SHP77 treated with DMSO at 0.1 percent for 48 hours (cell line): ENCODE measurements at regions not wholly inside any gene's neighbourhood (a gene's known extent, or its start where the extent isn't known, plus 50 kb on each side); places are given as distances from the start of the nearest gene placed in this dataset.
"Not testable (repeated sequence)": the region's sequence is repeated elsewhere in the genome, so short reads cannot be mapped to it uniquely, and the experiment has no call there.

Experiments
- DNase-seq: peaks from one replicate; lab custom pipeline; 2025; lab: John Stamatoyannopoulos, UW

DNA sequence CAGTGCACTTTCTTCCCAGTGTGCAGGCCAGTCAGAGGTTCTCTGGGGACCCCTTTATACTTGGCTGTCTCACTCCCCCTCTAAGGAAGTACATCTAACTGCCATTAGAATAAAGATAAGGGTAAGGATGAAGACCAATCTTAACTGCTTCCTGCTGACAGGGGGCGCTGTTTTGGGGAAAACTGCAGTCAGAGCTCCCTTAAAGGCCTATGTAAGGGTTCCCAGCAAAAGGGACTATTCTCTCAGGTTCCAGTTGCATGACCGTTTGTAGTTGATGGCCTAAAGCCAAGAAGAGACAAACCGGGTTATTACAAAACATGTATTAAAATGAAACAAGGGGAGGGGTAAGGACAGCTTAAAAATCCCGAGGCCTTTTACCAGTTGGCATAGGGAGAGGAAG is 115.6 kb upstream of the SPIN4 start:
- DNase-seq, result no peak

DNA sequence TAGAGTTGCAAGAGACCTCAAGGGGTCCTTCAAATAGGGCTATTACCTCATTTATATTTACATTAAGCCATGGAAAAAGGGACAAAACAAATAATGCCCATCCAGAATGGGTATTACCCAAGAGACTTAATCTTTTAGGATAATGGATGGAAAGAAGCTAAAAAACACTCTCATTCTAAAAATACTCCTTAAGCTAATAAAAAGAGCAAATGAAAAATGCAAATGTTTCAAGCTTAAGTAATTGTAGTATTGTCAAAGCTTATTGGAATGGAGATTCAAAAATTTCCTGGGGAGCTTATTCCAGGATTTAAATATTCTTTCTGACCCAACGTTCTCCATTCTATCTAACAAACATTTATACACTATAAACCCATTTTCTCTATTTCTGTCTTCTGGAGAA is 107.8 kb upstream of the SPIN4 start:
- no peak for DNase-seq

DNA sequence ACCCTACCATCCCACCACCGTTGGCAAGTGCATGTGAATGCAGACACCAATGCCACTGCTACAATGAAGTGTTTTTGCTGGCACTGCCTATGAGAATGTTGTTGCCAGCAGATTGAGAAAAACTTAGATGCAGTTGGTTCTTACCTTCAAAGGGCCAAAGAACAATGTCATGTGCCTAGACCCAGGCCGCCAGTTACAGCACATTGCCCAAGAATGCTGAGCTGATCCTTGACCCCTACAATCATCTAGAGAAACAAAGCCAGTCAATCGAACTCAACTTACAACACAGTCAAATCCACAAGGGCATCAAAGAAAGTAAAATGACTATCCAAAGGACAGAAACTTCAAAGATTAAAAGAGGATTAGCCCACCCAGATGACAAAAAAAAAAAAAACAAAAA is 102.4 kb upstream of the SPIN4 start:
- DNase-seq, result no peak

DNA sequence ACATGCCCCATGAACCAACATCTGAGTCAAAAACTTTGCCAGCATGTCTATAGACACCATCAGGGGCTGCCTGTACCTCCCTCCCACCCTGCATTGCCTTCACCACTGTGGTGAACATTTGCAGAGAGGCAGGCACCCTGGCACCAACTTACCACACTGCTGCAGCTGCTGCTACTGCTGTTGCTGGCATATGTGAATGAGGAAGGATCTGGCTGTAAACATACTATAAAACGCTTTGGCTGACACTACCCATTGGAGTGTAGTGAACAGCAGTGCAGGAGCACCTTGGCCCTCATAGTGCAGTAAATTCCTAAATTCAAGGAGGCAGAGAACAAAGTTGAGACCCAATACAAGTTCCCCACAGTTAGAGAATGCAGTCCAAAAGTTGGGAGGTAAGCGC is 90.6 kb upstream of the SPIN4 start:
- no peak for DNase-seq

DNA sequence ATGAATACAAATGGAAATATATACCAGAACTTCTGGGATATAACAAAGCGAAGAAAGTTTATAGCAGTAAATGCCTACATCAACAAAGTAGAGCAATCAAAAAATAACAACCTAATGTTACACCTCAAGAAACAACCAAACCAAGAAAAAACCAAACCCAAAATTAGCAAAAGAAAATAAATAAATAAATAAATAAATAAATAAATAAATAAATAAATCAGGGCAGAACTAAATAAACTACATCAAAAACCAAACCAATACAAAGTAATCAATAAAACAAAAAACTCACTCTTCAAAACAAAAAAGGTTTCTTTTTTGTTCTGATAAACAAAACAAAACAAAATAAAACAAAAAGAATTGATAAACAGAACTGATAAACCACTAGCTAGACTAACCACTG is 88.4 kb upstream of the SPIN4 start:
- no peak for DNase-seq

DNA sequence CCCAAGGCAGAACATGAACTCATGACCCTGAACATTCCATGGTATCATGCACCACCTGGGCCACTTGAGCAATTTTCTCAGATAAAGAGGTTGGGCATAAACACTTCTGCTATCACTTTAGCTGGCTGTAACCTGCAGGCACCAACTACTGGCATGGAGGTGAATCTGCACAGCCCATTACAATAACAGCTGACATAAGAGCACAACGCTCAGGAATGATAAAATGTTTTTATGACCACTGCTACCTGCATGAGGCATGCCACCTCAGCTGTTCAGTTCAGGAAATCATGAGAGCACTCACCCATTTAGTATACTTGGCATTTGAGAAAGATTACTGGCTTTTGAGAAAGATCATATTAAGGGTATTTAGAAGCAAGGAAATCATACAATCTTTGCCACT is 85.7 kb upstream of the SPIN4 start:
- DNase-seq, result no peak

DNA sequence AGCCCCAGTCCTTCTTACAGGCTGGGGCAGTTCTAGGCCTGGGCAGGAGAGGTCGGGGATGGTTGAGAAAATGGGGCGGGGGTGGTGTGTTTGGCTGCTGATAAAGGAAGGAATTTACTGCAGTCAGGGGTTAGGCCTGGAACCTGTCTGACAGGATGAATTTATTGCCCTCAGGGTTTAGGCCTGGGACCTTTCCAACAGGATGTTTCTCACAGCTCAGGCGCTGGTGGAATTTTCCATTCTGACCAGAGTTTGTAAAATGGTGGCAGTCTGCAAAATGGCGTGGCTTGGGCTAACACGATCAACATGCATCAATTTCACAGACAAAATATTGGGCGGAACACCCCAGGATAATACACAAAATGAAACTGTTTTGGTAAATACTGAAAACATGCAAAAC is 83.5 kb upstream of the SPIN4 start:
- no peak for DNase-seq

DNA sequence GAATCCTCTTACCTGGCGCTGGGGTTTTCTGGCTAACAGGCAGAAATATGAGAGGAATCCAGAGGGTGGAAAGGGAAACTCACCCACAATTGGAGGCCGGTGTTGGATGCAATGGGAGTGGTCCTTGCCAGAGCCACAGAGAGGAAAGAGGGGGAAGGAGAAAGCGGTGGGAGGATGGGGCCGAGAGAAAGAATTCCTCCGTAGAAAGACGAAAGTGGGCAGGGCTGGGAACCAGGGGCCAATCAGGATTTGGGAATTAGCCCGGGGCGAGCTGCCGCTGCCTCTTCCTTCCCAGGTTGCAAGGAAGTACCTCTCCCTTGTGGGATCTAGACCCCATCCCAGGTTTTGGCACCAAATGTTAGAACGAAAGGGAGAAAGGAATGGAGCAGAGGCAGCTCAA is 83.1 kb upstream of the SPIN4 start:
- DNase-seq, result no peak

DNA sequence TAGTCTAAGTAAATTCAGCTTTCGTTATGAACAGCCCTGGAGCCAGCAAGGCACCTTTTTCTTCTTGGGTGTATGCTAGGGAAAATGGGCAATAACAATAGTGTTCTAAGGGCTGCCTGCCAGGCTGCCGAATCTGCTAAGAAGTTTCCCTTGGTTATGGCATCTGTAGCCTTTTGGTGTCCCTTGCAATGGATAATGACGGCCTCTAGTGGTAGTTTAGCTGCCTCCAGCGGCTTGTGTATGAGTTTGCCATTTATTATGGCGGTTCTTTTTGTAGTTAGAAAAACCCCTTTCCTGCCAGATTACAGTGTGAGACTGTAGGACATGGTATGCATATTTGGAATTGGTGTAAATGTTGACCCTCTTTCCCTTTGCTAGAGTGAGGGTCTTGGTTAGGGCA is 78.9 kb upstream of the SPIN4 start:
- no peak for DNase-seq

DNA sequence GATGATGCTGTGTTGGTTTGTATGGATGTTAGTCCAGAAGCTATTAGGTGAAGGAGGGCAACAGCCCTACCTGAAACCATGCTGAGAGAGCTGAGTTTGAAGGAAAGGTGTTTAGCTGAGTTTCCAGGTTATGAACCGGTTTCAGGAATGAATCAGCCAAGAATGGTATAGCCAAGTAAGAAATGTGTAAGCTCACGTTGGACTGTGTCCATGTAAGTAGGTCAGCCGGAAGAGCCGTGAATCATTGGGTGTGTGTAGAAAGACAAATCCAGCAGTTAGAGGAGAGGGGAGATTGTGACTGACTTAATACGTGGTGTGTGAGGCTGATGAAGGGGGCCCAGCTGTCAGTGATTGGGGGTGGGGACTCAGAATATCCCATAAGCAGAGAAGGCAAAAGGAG is 77.2 kb upstream of the SPIN4 start:
- DNase-seq, result no peak

DNA sequence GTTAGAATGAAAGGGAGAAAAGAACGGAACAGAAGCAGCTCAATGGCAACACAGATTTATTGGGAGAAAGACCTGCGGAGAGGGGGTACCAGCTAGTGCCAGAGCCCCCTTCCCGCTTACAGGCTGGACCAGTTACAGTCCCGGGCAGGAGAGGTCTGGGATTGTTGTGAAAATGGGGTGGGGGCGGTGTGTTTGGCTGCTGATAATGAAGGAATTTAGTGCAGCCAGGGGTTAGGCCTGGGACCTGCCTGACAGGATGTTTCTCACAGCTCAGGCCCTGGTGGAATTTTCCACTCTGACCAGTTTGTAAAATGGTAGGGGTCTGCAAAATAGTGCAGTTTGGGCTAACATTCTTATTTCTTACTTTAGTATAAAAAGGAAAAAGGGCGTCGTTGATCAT is 75.4 kb upstream of the SPIN4 start:
- DNase-seq, result no peak

DNA sequence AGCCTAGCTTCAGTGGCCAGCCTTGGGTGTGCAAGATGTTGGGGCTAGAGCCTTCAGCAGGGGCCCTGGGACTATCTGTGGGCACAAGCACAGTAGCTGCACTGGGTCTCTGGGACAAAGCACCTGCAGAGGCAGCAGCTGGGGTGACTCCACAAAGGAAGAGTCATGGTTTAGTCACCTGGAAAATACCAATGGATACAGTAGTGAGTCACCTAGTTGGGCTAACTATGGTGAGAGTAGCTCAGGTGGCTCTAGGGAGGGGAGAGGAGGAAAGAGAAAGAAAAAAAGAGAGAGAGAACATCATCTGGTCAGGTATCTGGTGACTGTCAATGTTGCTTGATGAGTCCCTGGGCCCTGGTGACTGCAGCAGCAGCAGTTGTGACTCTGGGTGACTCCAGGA is 72.9 kb upstream of the SPIN4 start:
- DNase-seq, result no peak

DNA sequence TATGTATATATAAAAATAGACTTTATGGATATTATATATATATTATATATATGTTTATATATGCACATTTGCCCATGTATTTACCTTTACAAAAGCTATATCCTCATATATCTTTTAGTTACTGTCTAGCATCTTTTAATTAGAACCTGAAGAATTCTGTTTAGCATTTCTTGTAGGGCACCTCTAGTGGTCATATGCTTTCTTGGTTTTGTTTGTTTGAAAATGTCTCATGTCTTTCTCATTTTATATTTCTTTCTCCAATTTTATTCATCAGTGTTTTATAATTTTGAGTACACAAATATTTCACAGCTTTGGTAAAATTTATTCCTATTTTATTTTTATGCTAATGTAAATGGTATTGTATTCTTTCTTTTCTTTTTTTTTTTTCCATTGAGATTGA is 70.3 kb upstream of the SPIN4 start:
- no peak for DNase-seq

DNA sequence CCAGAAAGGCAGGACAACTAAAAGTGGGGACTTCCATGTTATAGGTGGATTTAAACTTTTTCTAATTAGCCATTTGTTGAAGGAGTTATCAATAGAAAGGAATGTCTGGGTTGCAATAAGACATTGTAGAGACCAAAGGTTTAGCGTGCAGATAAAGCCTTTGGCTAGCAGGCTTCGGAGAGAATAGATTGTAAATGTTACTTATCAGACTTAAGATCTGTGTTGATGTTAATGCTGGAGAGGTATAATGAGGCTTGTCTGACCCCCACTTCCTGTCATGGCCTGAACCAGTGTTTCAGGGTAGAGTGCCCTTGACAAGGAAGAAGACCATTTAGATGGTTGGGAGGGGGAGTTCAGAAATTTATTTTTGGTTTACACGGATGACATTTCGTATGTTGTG is 67.1 kb upstream of the SPIN4 start:
- DNase-seq, result no peak

DNA sequence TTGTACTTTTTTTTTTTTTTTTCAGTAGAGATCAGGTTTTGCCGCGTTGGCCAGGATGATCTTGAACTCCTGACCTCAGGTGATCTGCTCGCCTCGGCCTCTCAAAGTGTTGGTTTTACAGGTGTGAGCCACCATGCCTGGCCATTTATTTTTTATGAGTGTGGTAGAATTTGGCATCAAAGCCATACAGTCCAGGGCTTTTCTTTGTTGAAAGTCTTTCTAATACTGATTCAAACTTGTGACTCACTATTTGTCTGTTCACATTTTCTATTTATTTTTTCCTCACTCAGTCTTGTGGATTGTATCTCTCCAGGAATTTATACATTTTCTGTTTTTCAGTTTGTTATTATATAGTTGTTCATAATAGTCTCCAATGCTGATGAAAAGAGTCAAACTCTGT is 66.5 kb upstream of the SPIN4 start:
- no peak for DNase-seq

DNA sequence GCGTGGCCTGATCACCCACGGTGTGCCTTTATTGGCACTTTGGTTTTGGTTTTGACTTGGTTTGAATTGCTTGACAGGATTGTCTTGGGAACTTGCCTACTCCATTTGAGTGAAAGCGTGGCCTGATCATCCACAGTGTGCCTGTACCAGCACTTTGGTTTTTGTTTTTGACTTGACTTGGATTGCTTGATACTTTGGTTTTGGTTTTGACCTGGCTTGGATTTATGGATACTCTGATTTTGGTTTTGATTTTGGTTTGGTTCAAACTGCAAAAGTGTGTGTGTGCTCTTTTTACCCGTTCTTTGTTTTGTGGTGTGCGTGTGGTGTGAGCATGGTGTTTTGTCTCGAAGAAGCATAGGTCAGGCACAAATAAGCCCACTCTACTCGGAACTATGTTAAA is 58.8 kb upstream of the SPIN4 start:
- not testable (repeated sequence) for DNase-seq

DNA sequence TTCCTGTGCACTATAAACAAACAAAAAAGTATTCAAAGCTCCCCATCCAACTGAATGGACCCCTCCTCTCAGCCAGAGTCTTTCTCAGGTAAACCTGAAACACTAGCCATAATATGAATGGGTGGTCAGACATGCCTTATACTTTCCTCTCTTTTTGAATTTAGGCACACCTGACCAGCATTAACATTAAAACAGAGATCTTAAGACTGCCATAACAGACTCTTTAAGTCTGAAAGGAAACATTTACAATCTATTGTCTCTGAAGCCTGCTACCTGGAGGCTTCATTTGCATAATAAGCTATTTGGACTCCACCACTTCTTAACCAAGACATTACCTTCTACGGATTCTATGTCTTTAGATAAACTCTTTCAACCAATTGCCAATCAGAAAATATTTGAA is 56.9 kb upstream of the SPIN4 start:
- DNase-seq, result no peak

DNA sequence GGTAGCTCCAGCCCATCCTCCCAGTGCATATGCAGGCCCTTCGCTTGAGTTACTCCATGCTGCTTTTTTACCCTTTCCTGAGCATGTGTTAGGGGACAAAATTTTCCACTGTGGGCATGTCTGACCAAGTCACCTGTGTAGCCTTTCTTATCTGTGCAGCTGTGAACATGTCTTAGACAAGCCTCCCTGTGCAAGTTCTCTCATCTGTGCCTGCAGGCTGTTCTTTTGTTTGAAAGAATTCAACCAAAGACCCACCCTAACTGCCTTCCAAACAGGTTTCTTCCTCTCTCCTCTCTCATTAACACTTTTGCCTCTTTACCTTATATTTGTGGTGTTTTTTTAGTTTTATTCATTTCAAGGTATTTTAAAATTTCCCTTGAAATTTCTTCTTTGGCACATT is 53.2 kb upstream of the SPIN4 start:
- no peak for DNase-seq

DNA sequence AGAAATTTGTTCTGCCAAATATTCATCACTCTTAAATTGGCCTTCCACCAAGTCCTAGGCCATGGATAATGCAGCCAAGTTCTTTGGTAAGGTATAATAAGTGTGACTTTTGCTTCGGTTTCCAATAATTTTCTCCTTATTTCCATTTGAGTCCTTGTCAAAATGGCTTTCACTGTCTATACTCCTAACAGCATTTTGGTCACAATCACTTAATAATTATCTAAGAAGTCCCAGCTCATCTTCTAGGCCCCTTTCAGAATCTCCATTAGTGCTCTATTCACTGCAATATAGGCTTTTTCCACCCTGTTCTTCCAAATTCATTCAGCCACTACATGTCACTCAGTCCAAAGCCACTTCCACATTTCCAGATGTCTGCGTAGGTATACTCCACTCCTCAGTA is 51.0 kb upstream of the SPIN4 start:
- DNase-seq, result no peak
